Body of pancreas (tissue), 4 donors: ENCODE measurements at regions not wholly inside any gene's neighbourhood (a gene's known extent, or its start where the extent isn't known, plus 50 kb on each side); places are given as distances from the start of the nearest gene placed in this dataset.
"Not testable (repeated sequence)": the region's sequence is repeated elsewhere in the genome, so short reads cannot be mapped to it uniquely, and the experiment has no call there.

Experiments used
- ATAC-seq: fragments of 150-250 bp; one replicate; pipeline ENCODE4 v1.9.1; 2016
- DNase-seq, 4 donors: peaks; one replicate each; pipeline ENCODE4 v3.0.0-alpha.2; 2019
- H3K27ac ChIP-seq, 4 donors: fragments of 200-600 bp; sonication (generic); 1 replicate in 3 of 4; 2 replicates in 1 of 4; pipeline versions ENCODE4 v1.5.1 to v1.6.1; 2016 to 2019; ENCODE audit warnings: mild to moderate bottlenecking in 1 of 4, mixed read lengths in 1 of 4, moderate library complexity in 1 of 4
- H3K27me3 ChIP-seq, 2 donors: fragments of 200-600 bp; sonication (generic); one replicate each; pipeline ENCODE4 v1.6.0; 2016; ENCODE audit warnings: mild to moderate bottlenecking in 1 of 2
- H3K36me3 ChIP-seq, 2 donors: fragments of 200-600 bp; sonication (generic); replicated peaks in 1 of 2; 2 replicates each; pipeline ENCODE4 v1.5.1; 2016; ENCODE audit warnings: low read depth in 2 of 2; ENCODE audit not compliant: insufficient read depth in 1 of 2
- H3K4me1 ChIP-seq: fragments of 200-600 bp; sonication (generic); one replicate; pipeline ENCODE4 v1.6.0; 2016
- H3K4me3 ChIP-seq, 2 donors: fragments of 200-600 bp; sonication (generic); 1 replicate in 1 of 2; 2 replicates in 1 of 2; pipeline ENCODE4 v1.5.1; 2016 to 2019
- H3K9me3 ChIP-seq, 3 donors: fragments of 200-600 bp; sonication (generic); 1 replicate in 2 of 3; 2 replicates in 1 of 3; pipeline ENCODE4 v1.5.1; 2016
- POLR2A ChIP-seq, 3 donors: fragments of 450-650 bp; IDR thresholded peaks; one replicate each; pipeline ENCODE4 v1.6.1; 2016; ENCODE audit warnings: antibody characterized with exemption in 3 of 3, mild to moderate bottlenecking in 2 of 3
- WGBS, 2 donors: methylation state at CpG; one replicate each; pipeline ENCODE4 v1.1.5; 2017; 5-methylcytosine and 5-hydroxymethylcytosine counted together
- intact Hi-C: fragments of 100-400 bp; cut with DNase I; formaldehyde crosslinking; loops from one replicate; pipeline ENCODE4 v1.15.1; 2023
- TF ChIP-seq, protein P1 (sequence below), 7 experiments: fragments of 450-650 bp in 4 of 7; fragments of 200-600 bp in 3 of 7; sonication (generic) in 3 of 7; IDR thresholded peaks; one replicate each; pipeline ENCODE4 v1.5.1; 2016 to 2019; ENCODE audit warnings: antibody characterized with exemption in 7 of 7

DNA sequence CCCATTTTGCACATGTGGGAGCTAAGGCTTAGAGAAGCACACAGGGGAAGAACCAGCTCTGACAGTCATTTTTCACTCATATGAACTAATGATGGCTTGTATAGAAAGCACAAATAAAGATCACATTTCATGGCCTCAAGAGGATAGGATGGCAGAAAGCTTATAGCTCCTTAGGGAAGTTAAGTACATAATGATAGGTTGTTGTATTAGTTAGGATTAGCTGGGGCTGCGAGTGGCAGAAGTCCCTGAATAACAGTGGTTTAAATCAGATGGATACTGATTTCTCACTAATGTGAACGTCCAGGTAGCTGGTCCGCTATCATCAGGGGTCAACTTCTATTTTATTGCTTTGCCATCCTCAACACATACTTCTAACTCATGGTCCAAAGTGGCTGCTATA lies 284.0 kb downstream of the RPS6KC1 start:
- no peaks in the 10 kb centered on the region for H3K4me1 ChIP-seq
- 76 to 82% methylated on average over 3 of the region's 3 CpGs for WGBS, 2 donors
- DNase-seq, result no peak
- H3K4me3 ChIP-seq, result no peak overlapping the region
- no peaks in the 10 kb centered on the region for H3K9me3 ChIP-seq
- no peaks in the 10 kb centered on the region for H3K36me3 ChIP-seq
- H3K27me3 ChIP-seq, result no peaks in the 10 kb centered on the region
- TF ChIP-seq POLR2A (IDR thresholded peaks at IDR 0.05), result no peak
- TF ChIP-seq, protein P1, sequence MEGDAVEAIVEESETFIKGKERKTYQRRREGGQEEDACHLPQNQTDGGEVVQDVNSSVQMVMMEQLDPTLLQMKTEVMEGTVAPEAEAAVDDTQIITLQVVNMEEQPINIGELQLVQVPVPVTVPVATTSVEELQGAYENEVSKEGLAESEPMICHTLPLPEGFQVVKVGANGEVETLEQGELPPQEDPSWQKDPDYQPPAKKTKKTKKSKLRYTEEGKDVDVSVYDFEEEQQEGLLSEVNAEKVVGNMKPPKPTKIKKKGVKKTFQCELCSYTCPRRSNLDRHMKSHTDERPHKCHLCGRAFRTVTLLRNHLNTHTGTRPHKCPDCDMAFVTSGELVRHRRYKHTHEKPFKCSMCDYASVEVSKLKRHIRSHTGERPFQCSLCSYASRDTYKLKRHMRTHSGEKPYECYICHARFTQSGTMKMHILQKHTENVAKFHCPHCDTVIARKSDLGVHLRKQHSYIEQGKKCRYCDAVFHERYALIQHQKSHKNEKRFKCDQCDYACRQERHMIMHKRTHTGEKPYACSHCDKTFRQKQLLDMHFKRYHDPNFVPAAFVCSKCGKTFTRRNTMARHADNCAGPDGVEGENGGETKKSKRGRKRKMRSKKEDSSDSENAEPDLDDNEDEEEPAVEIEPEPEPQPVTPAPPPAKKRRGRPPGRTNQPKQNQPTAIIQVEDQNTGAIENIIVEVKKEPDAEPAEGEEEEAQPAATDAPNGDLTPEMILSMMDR (IDR thresholded peaks at IDR 0.05), result no peak
- ATAC-seq, result no peak
- intact Hi-C loops, result no loop called here
- H3K27ac ChIP-seq, result no peak overlapping the region

DNA sequence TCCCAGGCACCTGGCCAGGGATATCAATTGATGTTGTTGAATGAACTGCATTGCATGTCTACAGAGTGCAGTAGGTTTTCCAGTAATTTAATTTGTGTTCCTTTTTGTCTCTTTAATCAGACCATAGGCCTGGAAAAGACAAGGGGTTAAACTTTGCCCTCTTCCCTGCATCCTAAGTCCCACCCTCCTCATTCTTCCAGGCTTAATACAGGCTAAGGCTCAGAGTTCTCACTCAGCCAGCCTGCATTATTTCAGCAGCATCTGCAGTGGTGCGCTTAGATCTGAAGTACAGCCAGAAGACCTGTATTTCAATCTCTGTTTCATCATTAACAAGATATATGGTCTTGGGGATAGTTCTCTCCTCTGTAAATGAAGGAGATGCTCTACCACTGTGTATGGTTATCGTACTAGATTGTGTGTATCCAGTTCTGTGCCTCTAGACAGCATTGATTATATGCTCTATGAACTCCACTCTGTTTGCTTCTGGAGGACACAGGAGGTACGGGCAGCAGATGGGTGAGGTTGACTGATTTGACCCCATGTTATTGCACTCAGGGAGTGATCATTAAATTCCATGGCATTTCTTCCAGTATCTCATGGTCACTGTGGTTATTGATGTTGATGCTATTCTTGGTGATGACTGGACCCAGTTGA lies 286.1 kb downstream of the RPS6KC1 start:
- Histone ChIP-seq H3K27ac (no peak overlapping the region), H3K4me3 (no peak overlapping the region), H3K27me3 (no peaks in the 10 kb centered on the region), H3K4me1 (no peaks in the 10 kb centered on the region), H3K36me3 (no peaks in the 10 kb centered on the region), H3K9me3 (no peaks in the 10 kb centered on the region)
- no peak for TF ChIP-seq POLR2A (IDR thresholded peaks at IDR 0.05)
- TF ChIP-seq, protein P1 (IDR thresholded peaks at IDR 0.05), result no peak
- no peak for DNase-seq
- intact Hi-C loops, result no loop called here
- 85 to 86% methylated on average over 3 of the region's 3 CpGs for WGBS, 2 donors
- ATAC-seq, result no peak

DNA sequence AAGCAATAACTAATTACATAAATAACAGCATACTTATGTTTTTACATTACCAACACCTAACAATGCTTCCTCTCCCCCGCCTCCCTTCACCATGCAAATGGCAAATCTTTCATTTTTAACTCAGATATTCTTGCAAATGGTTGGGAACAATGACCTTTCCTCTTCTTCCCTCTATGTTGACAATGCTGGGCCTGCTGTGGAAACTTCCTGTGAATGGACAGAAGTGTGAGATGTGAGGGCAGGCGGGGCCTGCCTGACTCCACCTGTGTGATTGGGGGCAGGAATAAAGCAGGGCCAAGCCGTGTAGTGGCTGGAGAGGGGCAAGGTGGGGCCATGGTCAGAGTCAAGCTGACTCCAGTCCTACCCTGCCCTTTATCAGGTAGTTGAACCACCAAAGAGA lies 289.6 kb downstream of the RPS6KC1 start:
- Histone ChIP-seq H3K27ac (no peak overlapping the region), H3K4me3 (no peak overlapping the region), H3K4me1 (no peaks in the 10 kb centered on the region), H3K9me3 (no peaks in the 10 kb centered on the region), H3K36me3 (no peaks in the 10 kb centered on the region), H3K27me3 (no peaks in the 10 kb centered on the region)
- TF ChIP-seq POLR2A (IDR thresholded peaks at IDR 0.05), result no peak
- TF ChIP-seq, protein P1 (IDR thresholded peaks at IDR 0.05), result no peak
- WGBS, 2 donors, result 85 to 87% methylated on average over 3 of the region's 3 CpGs
- intact Hi-C loops, result no loop called here
- ATAC-seq (no peak), DNase-seq (no peak)

DNA sequence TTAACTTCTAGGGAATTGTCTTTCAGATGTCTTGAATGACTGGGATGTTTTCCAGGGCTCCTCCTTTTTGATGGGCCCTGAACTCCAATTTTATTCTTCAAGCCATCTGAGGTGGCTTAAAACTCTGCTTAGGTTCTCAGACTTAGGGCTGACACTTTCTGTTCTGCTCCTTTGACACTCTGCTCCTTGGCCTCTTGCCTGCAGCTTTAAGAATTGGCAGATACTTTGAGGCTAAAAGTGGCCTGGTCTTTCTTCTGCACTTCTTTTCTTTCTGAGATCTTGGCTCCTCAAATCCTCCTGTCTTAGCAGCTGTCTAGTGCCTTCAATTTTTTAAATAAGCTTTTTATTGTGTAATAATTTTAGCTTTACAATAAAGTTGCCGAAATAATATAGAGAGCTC lies 294.6 kb downstream of the RPS6KC1 start:
- Histone ChIP-seq H3K4me3 (no peak overlapping the region), H3K27me3 (no peaks in the 10 kb centered on the region), H3K9me3 (no peaks in the 10 kb centered on the region), H3K4me1 (no peaks in the 10 kb centered on the region), H3K27ac (no peak overlapping the region), H3K36me3 (no peaks in the 10 kb centered on the region)
- ATAC-seq (no peak), DNase-seq (no peak)
- intact Hi-C loops, result no loop called here
- 83 to 86% methylated on average over 1 of the region's 1 CpG for WGBS, 2 donors
- no peak for TF ChIP-seq POLR2A (IDR thresholded peaks at IDR 0.05)
- TF ChIP-seq, protein P1 (IDR thresholded peaks at IDR 0.05), result no peak

DNA sequence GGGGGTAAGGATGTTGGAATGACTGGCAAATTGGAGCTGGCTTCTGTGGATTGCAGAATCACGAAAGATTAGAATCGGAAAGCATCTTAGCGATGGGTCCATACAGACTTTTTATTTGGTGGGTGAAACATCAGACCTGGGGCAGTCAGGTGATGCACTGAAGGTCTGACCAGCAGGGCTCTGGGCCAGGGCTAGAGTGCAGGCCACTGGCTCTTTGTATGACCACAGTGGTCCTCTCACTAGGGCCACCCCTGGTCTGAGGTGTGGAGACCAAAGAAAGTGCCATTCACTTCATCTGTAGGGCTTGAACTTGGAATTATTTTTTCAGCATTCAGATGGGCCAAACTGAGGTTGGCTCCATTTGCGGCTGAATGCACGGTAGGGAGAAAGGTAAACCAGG lies 306.4 kb downstream of the RPS6KC1 start:
- Histone ChIP-seq H3K27ac (no peak overlapping the region), H3K9me3 (no peaks in the 10 kb centered on the region), H3K27me3 (no peaks in the 10 kb centered on the region), H3K4me1 (no peaks in the 10 kb centered on the region), H3K36me3 (no peaks in the 10 kb centered on the region), H3K4me3 (no peak overlapping the region)
- TF ChIP-seq, protein P1 (IDR thresholded peaks at IDR 0.05), result no peak
- no peak for TF ChIP-seq POLR2A (IDR thresholded peaks at IDR 0.05)
- WGBS, 2 donors, result 91 to 93% methylated on average over 5 of the region's 5 CpGs
- ATAC-seq, result no peak
- intact Hi-C loops, result no loop called here
- no peak for DNase-seq

DNA sequence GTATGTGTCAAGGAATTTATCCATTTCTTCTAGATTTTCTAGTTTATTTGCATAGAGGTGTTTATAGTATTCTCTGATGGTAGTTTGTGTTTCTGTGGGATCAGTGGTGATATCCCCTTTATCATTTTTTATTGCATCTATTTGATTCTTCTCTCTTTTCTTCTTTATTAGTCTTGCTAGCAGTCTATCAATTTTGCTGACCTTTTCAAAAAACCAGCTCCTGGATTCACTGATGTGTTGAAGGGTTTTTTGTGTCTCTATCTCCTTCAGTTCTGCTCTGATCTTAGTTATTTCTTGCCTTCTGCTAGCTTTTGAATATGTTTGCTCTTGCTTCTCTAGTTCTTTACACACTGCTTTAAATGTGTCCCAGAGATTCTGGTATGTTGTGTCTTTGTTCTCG lies 307.3 kb downstream of the RPS6KC1 start:
- ATAC-seq, H3K4me1 ChIP-seq, H3K27ac ChIP-seq, H3K9me3 ChIP-seq, H3K36me3 ChIP-seq, H3K27me3 ChIP-seq, H3K4me3 ChIP-seq, DNase-seq, intact Hi-C loops: not testable (repeated sequence)
- WGBS, 2 donors, result 33 to 56% methylated on average over 1 of the region's 1 CpG
